SU-DHL-6 (cell line): ENCODE measurements at regions not wholly inside any gene's neighbourhood (a gene's known extent, or its start where the extent isn't known, plus 50 kb on each side); places are given as distances from the start of the nearest gene placed in this dataset.

Source experiments
- H2AFZ ChIP-seq: fragments of 200-600 bp; sonication (generic); 2 replicates; pipeline ENCODE4 v1.6.1; 2014; ENCODE audit warnings: low read depth, mild to moderate bottlenecking, moderate library complexity, mixed read lengths, antibody characterized with exemption, low read length; ENCODE audit not compliant: severe bottlenecking
- H3F3A ChIP-seq: fragments of 200-600 bp; shearing (Covaris generic); 2 replicates; pipeline ENCODE4 v1.6.0; 2016; ENCODE audit warnings: antibody characterized with exemption, mild to moderate bottlenecking; ENCODE audit not compliant: insufficient read depth
- H3K27ac ChIP-seq: fragments of 200-600 bp; sonication (generic); 2 replicates; pipeline ENCODE4 v1.5.1; 2016; ENCODE audit warnings: low read depth, mild to moderate bottlenecking, low read length, moderate library complexity, mixed read lengths
- H3K27me3 ChIP-seq: fragments of 200-600 bp; sonication (generic), shearing (Covaris generic); 2 replicates; pipeline ENCODE4 v1.6.0; 2014; ENCODE audit warnings: mild to moderate bottlenecking, low read length
- H3K36me3 ChIP-seq: fragments of 200-600 bp; sonication (generic); 2 replicates; pipeline ENCODE4 v1.6.1; 2014; ENCODE audit warnings: mild to moderate bottlenecking, low read length, mixed read lengths
- H3K4me2 ChIP-seq: fragments of 300-600, 200-600 bp; shearing (Covaris generic), sonication (generic); 2 replicates; pipeline ENCODE4 v1.6.0; 2014; ENCODE audit warnings: low read length, low read depth, mild to moderate bottlenecking; ENCODE audit not compliant: poor library complexity, severe bottlenecking
- H3K4me3 ChIP-seq: fragments of 200-600 bp; sonication (generic); 2 replicates; pipeline ENCODE4 v1.5.1; 2014; ENCODE audit warnings: antibody characterized with exemption, low read length, mild to moderate bottlenecking, mixed read lengths; ENCODE audit not compliant: insufficient read depth, poor library complexity, severe bottlenecking
- H3K79me2 ChIP-seq: fragments of 200-600 bp; sonication (generic); 2 replicates; pipeline ENCODE4 v1.6.1; 2014; ENCODE audit warnings: mild to moderate bottlenecking, low read length, moderate library complexity; ENCODE audit not compliant: insufficient read depth
- H3K9ac ChIP-seq: fragments of 200-600 bp; sonication (generic); 2 replicates; pipeline ENCODE4 v1.7.0; 2014; ENCODE audit warnings: mild to moderate bottlenecking, low read length
- H3K9me2 ChIP-seq: fragments of 200-600 bp; sonication (generic); replicated peaks from 2 replicates; pipeline ENCODE4 v1.6.1; 2014; ENCODE audit warnings: low read length; ENCODE audit not compliant: insufficient read depth
- H3K9me3 ChIP-seq: fragments of 200-600 bp; sonication (generic); 2 replicates; pipeline ENCODE4 v1.6.1; 2014; ENCODE audit warnings: low read length, mixed read lengths; ENCODE audit not compliant: insufficient read depth
- H4K20me1 ChIP-seq: fragments of 200-600 bp; sonication (generic); 2 replicates; pipeline ENCODE4 v1.6.1; 2014; ENCODE audit warnings: low read depth, mild to moderate bottlenecking, antibody characterized with exemption, low read length, moderate library complexity, mixed read lengths
- CTCF ChIP-seq: fragments of 200-600 bp; sonication (generic); IDR thresholded peaks from one replicate; pipeline ENCODE4 v1.5.1; 2017; ENCODE audit warnings: antibody characterized with exemption, mild to moderate bottlenecking, low read length, moderate library complexity; ENCODE audit not compliant: insufficient read depth, poor library complexity, severe bottlenecking
- EZH2phosphoT487 ChIP-seq: fragments of 200-600 bp; sonication (generic), shearing (Covaris generic); conservative IDR thresholded peaks from 2 replicates; pipeline ENCODE4 v1.6.1; 2018; ENCODE audit warnings: mild to moderate bottlenecking, antibody characterized with exemption, low read length, moderate library complexity, mixed read lengths

DNA sequence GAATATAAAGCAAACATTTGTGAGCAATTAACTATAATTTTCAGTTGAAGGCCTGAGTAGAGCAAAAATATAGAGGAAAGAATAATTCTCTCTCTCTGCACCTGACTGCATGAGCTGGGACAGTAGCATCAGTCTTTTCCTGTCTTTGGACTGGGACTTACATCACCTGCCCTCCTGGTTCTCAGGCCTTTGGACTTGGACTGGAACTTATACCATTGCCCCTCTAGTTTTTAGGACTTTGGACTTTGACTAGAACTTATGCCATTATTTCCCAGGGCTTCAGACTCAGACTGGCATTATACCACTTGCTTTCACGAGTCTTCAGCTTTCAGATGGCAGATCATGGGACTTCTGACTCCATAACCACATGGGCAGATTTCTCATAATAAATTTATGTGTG is 81.0 kb upstream of the SLC25A13 start:
- Histone ChIP-seq H4K20me1 (no peaks in the 10 kb centered on the region), H3K4me2 (no peak overlapping the region), H3K79me2 (no peaks in the 10 kb centered on the region), H3K36me3 (no peaks in the 10 kb centered on the region), H3K27me3 (no peaks in the 10 kb centered on the region), H3K4me3 (no peak overlapping the region), H2AFZ (no peak overlapping the region), H3F3A (no peaks in the 10 kb centered on the region), H3K9ac (no peak overlapping the region), H3K9me2 (no peaks in the 10 kb centered on the region), H3K9me3 (peaks cover 4% of the 10 kb centered on the region; the same call in 1 of the 2 replicates), H3K27ac (no peak overlapping the region)
- TF ChIP-seq CTCF (no peak), EZH2phosphoT487 (no peak)

DNA sequence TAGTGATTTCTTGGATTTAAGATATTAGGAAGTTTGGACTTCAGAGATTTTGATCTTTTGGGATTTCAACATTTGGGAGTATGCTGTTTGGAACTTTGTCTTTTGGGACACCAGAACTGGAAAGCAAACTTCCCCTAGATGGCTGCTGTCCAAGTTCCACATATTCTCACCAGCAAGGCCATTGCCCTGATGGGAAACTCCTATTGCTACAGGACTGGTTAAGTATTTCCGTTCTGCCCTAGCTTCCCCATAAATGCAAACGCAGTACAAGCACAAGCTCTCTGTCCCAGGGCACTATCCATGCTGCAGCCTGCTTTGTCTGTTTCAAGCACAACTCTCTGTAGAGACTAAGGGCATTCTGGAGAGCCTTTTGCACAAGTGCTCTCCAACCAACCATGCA is 79.3 kb upstream of the SLC25A13 start:
- Histone ChIP-seq H3K27me3 (no peaks in the 10 kb centered on the region), H3K9me2 (no peaks in the 10 kb centered on the region), H3K79me2 (no peaks in the 10 kb centered on the region), H3K4me3 (no peak overlapping the region), H3K4me2 (no peak overlapping the region), H3K27ac (no peak overlapping the region), H2AFZ (no peak overlapping the region), H3K9ac (no peak overlapping the region), H3F3A (no peaks in the 10 kb centered on the region), H4K20me1 (no peaks in the 10 kb centered on the region), H3K9me3 (peaks cover 4% of the 10 kb centered on the region; the same call in 1 of the 2 replicates), H3K36me3 (no peaks in the 10 kb centered on the region)
- no peak for TF ChIP-seq CTCF

GRCh38 chr7:96400518-96400917 is 78.6 kb upstream of the SLC25A13 start:
- no peak overlapping the region for H3K4me2 ChIP-seq
- H3K9ac ChIP-seq = no peak overlapping the region
- no peaks in the 10 kb centered on the region for H3K36me3 ChIP-seq
- H3K79me2 ChIP-seq = no peaks in the 10 kb centered on the region
- H3K9me2 ChIP-seq = no peaks in the 10 kb centered on the region
- H2AFZ ChIP-seq = no peak overlapping the region
- H3F3A ChIP-seq = no peaks in the 10 kb centered on the region
- H4K20me1 ChIP-seq = no peaks in the 10 kb centered on the region
- H3K9me3 ChIP-seq = peaks cover 4% of the 10 kb centered on the region; the same call in 1 of the 2 replicates
- TF ChIP-seq CTCF (no peak), EZH2phosphoT487 (no peak)
- no peaks in the 10 kb centered on the region for H3K27me3 ChIP-seq
- no peak overlapping the region for H3K27ac ChIP-seq
- no peak overlapping the region for H3K4me3 ChIP-seq
